ENCODE measurements at regions not wholly inside any gene's neighbourhood (a gene's known extent, or its start where the extent isn't known, plus 50 kb on each side); places are given as distances from the start of the nearest gene placed in this dataset.
"Not testable (repeated sequence)": the region's sequence is repeated elsewhere in the genome, so short reads cannot be mapped to it uniquely, and the experiment has no call there.

- DNase-seq = no peak
Observed at GRCh38 chr20:17872959-17873358, 95.6 kb downstream of the SNX5 start.

DNA sequence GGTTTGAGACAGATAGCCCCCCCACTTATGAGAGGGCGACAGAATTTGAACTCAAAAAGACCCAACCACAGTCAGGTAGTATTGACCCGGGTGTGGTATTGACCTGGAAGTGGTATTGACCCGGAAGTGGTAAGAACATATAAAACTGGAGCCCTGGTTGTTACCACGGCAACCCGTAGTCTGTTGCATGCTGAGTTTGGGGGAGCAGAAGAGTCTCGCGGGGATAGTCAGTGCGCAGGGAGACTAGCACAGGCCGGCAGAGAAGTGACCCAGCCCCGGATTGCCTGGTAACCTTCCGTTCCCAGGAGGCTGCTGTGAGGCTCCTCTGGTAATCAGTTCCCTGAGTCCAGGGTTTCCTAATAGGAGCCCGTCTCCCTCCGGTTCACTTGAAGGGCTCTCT lies 96.2 kb downstream of the SNX5 start:
- DNase-seq = no peak

GRCh38 chr20:17871886-17872285 lies 96.7 kb downstream of the SNX5 start:
- no peak for DNase-seq

GRCh38 chr20:17871181-17871580 lies 97.4 kb downstream of the SNX5 start:
- DNase-seq = no peak

GRCh38 chr20:17870086-17870740 lies 98.4 kb downstream of the SNX5 start:
- DNase-seq = no peak

GRCh38 chr20:17869295-17869994 lies 99.1 kb downstream of the SNX5 start:
- no peak for DNase-seq

DNA sequence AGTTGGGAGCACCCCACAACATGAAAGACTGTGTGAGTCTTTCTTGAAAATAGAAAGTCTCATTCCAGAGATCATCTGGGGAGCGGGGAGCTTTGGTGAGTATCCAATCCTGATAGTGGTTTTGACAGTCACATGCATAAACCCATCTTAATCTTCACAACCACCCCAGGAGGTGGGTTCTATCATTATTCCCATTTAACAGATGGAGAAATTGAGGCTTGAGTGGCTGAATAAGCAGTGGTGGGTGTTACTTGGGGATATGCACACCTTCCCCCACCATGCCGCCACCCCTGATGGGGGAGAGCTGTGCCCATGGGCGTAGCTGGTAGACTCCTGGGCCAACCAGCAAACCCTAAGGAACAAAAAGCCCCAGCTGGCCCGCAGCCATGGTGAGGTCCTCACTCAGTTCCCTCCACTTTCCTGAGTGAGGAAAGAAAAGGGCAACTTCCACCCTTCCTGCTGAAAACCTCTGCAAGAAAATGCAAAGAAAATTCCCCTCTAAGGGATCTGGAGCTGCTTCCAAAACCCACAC lies 99.8 kb downstream of the SNX5 start:
- DNase-seq = no peak

- no peak for DNase-seq
Observed at GRCh38 chr20:17868151-17868550, 100.4 kb downstream of the SNX5 start.

DNA sequence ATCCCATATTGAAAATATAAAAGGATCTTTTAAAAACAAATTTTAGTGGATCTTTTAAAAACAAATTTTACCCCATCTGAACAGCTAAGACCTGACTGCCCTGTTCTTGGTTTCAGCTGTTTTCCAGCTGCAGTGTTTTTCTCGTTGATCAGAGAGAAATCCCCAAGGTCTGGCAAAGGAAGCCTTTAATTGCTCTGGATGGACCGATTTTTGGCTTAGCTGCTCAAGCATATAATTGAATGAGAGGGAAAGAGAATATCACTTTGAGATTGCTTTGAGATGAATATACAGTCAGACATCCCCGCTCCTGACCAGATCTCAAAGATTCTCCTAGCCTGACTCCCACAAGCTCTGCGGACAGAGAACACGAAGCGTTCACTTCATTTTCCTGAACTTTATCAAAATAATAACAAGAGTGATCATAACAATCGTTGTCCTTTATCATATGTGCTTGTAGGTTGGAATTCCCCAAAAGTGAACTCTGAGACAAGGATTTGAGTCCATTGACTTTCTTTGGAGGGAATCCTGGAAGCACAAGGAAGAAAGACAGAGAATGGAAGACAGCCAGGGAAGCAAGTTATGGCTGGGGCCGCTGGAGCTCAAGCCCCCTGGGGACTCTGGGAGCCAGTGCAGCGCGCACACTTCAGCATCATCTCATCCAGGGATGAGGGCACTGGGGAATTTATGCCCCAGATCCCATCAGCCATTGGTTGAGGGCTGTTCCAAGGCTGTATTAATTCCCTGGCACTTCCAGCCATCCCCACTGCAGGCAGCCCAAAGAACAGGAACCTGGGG lies 101.3 kb downstream of the SNX5 start:
- no peak for DNase-seq

DNA sequence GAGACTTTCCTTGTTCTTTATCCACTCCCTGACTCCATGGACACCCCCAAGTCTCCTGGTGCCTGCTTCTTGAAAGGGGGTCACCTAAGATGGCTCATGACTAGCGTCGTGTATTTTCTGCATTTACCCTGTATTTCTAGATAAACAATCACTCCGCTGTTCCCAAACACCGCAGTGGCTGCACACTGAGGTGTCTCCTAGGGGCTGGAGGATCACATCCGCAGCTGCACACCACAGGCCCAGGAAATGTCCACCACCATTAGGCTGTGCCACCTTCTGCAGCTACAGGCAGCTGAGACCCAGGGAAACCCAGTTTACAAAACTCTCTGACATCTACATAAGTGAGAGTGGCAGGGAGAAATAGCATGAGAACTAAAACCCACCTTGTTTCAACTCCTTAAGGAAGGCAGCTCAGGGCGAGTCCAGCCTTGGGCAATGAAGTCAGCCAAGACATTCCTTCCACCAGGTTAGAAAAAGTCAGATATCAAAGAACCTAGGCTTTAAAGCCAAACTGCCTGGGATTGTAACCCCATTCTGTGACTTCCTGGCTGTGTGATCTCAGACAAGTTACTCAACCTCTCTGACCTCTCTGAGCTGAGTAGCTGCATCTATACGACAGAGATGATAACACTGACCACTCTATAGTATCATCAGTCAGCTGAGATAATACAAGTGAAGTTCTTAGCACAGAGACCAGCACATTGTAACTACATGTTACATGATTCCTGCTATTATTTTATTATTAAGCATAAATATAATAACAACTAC lies 102.2 kb downstream of the SNX5 start:
- no peak for DNase-seq

DNA sequence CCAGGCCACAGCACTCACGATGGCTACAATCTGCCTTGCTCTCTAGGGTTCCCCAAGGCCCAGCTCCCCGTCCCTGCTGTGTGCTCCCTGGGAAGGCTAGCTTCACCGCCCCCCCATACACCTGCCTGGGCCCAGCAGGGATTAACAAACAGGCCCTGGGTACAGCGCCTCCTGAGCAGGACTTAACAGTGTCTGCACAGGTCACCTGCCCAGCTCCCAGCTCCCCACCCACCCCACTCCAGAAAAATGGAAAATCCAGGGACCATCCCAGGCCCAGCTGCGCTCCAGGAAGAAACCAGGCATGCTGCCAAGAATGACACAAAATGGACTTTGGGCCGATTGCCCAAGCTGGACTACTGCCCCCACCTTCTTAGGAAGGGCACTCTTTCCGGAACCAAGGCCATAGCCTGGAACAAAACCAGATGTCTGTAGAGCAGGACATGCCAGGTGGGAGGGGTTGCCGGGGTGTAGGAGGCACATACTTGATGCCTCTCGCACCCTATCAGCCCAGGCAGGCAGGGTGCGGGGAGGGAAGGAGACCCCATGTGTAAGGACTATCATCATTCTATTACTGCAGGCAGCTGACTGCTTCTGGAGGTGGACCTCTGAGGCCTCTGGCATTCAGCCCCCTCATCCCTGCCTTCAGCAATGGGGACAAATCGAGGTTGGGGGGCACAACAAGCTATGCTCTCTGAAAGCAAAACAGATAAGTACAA lies 104.9 kb downstream of the SNX5 start:
- no peak for DNase-seq

DNA sequence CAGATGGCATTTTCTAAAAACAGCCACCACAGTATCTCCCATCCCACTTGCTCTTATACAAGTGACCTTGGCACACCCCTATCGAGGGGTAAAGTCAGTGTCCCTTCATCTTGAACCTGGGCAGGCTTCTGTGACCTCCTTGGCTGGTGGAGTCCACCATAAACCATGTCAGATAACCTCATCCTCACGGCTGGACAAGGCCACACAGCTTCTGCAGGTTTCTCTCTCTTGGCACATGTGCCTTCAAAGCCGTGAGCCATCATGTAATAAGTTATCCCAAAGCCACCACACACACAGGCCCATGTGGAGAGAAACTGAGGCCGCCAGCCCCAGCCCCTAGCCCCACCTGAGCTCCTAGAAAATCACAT lies 105.4 kb downstream of the SNX5 start:
- no peak for DNase-seq

GRCh38 chr20:17862171-17862570 lies 106.4 kb downstream of the SNX5 start:
- no peak for DNase-seq

GRCh38 chr20:17861620-17862019 lies 107.0 kb downstream of the SNX5 start:
- DNase-seq = not testable (repeated sequence)

DNA sequence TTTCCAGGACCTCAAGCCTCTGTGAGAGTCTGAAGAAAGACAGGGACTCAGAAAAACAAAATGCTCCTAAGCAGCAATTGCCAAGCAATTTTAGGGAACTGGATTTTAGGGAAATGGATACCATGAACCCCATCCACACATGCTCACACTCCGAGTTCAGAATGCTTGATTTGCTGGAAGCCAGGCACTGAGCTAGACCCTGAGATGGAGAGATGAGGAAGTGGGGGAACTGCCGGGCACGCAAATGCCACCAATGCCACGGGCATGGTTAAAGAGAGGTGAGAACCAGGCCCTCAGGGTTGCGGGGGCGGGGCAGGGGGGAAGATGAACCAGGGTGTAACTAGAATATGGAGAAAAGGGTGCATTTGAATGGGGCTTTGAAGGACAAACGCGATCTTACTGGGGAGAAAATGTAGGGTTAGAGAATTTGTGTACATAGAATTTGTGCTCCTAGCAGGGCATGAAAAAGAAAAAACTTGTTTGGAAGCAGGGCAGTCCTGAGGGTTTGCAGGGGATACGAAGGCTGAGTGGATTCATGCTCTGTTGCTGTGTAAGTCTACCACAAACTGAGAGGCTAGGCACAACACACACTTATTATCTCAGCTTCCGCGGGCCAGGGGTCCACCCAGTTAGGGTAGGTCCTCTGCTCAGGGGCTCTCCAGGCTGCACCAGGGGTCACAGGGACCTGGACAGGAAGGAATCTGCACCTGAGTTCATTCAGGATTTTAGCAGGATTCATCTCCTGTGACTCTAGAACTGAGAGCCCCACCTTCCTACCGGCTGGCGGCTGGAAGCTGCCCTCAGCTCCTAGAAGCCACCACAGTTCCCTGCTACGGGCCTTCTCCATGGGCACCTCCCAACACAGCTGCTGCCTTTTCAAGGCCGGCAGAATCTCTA lies 108.0 kb downstream of the SNX5 start:
- DNase-seq = no peak

- peak; percentile 46 for DNase-seq
Observed at GRCh38 chr20:17859616-17860232, 108.9 kb downstream of the SNX5 start.

DNA sequence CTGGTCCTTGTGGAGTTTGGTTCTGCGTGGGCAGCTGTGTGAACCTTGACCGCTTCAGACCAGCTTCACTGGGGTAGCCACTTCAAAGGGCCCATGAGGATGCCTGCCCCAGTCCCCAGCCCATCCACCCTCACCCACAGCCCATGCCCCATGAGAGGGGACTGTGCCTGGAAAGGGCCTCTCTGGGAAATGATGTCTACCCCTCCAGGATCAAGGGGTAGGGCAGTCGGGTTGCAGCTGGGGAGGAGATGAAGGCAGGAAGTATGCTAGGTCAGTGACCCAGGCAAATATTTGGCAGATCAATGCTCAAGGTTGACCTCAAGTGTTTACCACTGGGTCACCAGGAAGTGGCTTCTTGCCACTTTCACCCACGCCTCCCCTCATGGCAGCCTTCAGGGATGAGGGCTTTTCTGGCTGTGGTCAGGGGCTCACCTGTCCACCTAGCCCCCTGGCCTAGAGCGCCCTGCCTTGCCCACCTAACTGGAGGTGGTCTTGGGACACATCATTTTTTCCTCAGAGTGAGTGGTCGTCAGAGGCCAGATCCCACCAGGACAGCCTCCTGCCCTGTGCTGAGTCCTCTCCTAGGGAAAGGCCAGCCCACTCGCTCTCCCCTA lies 109.5 kb downstream of the SNX5 start:
- no peak for DNase-seq

- no peak for DNase-seq
Observed at GRCh38 chr20:17858450-17859001, 110.1 kb downstream of the SNX5 start.

DNA sequence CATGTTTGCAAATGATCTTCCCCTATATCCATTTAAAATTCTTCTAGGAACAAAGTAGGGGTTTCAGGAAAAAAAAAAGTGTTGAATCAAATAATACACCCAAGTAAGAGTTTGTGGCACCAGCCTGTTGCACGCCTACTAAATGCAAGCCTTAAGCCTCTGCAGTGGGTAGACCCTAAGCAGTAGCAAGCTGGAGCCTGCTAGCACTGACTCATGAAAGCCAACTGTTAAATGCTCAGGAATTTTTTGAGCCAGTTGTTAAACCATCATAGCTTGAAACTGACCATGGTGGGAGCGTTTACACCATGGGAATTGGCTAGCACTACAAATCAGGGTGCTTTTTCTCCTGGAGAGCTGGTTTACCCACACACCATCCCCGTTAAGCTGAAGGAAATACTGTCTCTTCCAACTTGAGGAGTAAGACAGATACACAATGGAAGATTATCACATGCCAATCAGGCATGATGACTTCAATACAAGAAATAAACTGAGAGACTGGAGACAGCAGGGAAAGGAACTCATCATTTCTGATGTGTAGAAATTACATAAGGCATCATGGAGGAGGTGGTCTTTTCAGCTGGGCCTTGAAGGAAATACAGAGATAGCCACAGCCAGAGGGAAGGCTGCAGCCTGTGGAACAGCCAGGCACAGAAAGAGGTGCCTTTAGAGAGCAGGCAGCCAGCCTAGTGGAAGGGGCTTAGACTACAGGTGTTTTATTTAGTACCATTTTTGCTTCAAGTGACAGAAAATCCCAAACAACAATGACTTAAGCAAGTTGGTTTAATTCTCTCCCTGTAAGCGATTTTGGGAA lies 110.8 kb downstream of the SNX5 start:
- no peak for DNase-seq

Measured in NCI-H1092 (cell line).